ENCODE measurements at regions not wholly inside any gene's neighbourhood (a gene's known extent, or its start where the extent isn't known, plus 50 kb on each side); places are given as distances from the start of the nearest gene placed in this dataset.

- DNase-seq (ENCODE audit: low read depth in 1 of 2, low spot score in 1 of 2) = no peak
These were observed 279.2 kb upstream of the RPL38 start for GRCh38 chr17:73924114-73924908.

- DNase-seq (ENCODE audit: low read depth in 1 of 2, low spot score in 1 of 2) = no peak
These were observed 278.6 kb upstream of the RPL38 start for GRCh38 chr17:73924909-73925186.

GRCh38 chr17:73929860-73930430, 273.5 kb upstream of the RPL38 start:
- no peak for DNase-seq (ENCODE audit: low read depth in 1 of 2, low spot score in 1 of 2)

- no peak for DNase-seq (ENCODE audit: low read depth in 1 of 2, low spot score in 1 of 2)
These were observed 271.2 kb upstream of the RPL38 start for GRCh38 chr17:73932216-73932749.

GRCh38 chr17:73933164-73933766, 270.2 kb upstream of the RPL38 start:
- DNase-seq (ENCODE audit: low read depth in 1 of 2, low spot score in 1 of 2) = no peak

- no peak for DNase-seq (ENCODE audit: low read depth in 1 of 2, low spot score in 1 of 2)
These were observed 269.6 kb upstream of the RPL38 start for GRCh38 chr17:73933871-73934270.

GRCh38 chr17:73934696-73935095, 268.8 kb upstream of the RPL38 start:
- DNase-seq (ENCODE audit: low read depth in 1 of 2, low spot score in 1 of 2) = no peak

GRCh38 chr17:73936908-73937627, 266.4 kb upstream of the RPL38 start:
- DNase-seq (ENCODE audit: low read depth in 1 of 2, low spot score in 1 of 2) = no peak

- no peak for DNase-seq (ENCODE audit: low read depth in 1 of 2, low spot score in 1 of 2)
These were observed 264.8 kb upstream of the RPL38 start for GRCh38 chr17:73938706-73939105.

GRCh38 chr17:73939806-73940205, 263.7 kb upstream of the RPL38 start:
- DNase-seq (ENCODE audit: low read depth in 1 of 2, low spot score in 1 of 2) = no peak

GRCh38 chr17:73940511-73940910, 263.0 kb upstream of the RPL38 start:
- DNase-seq (ENCODE audit: low read depth in 1 of 2, low spot score in 1 of 2) = no peak

- no peak for DNase-seq (ENCODE audit: low read depth in 1 of 2, low spot score in 1 of 2)
These were observed 261.5 kb upstream of the RPL38 start for GRCh38 chr17:73941919-73942530.

GRCh38 chr17:73942703-73943415, 260.6 kb upstream of the RPL38 start:
- DNase-seq (ENCODE audit: low read depth in 1 of 2, low spot score in 1 of 2) = no peak

GRCh38 chr17:73943416-73944110, 259.9 kb upstream of the RPL38 start:
- DNase-seq (ENCODE audit: low read depth in 1 of 2, low spot score in 1 of 2) = no peak

- no peak for DNase-seq (ENCODE audit: low read depth in 1 of 2, low spot score in 1 of 2)
These were observed 259.1 kb upstream of the RPL38 start for GRCh38 chr17:73944366-73944765.

- no peak for DNase-seq (ENCODE audit: low read depth in 1 of 2, low spot score in 1 of 2)
These were observed 256.1 kb upstream of the RPL38 start for GRCh38 chr17:73947281-73947965.

- no peak for DNase-seq (ENCODE audit: low read depth in 1 of 2, low spot score in 1 of 2)
These were observed 255.5 kb upstream of the RPL38 start for GRCh38 chr17:73947966-73948355.

- no peak for DNase-seq (ENCODE audit: low read depth in 1 of 2, low spot score in 1 of 2)
These were observed 253.4 kb upstream of the RPL38 start for GRCh38 chr17:73949903-73950592.

GRCh38 chr17:73950593-73950914, 252.9 kb upstream of the RPL38 start:
- no peak for DNase-seq (ENCODE audit: low read depth in 1 of 2, low spot score in 1 of 2)

Measured in activated CD4-positive, alpha-beta T cell treated with anti-CD3 and anti-CD28 coated beads, Interleukin-2, amount 50 U/mL, for 24 hours (primary cell).